22Rv1 (cell line): ENCODE measurements at regions not wholly inside any gene's neighbourhood (a gene's known extent, or its start where the extent isn't known, plus 50 kb on each side); places are given as distances from the start of the nearest gene placed in this dataset.

Experiments
- CTCF ChIP-seq: fragments of 450-650 bp; IDR thresholded peaks from 2 replicates; pipeline ENCODE4 v1.5.1; 2017; ENCODE audit warnings: mild to moderate bottlenecking
- ZFX ChIP-seq: fragments of 450-650 bp; IDR thresholded peaks from 2 replicates; pipeline ENCODE4 v1.6.1; 2017; ENCODE audit warnings: antibody characterized with exemption, borderline replicate concordance

GRCh38 chr1:239647045-239647444, 260.7 kb downstream of the CHRM3 start:
- no peak for TF ChIP-seq CTCF
- no peak for TF ChIP-seq ZFX
